NCI-H1694 treated with DMSO at 0.1 percent for 48 hours (cell line): ENCODE measurements at regions not wholly inside any gene's neighbourhood (a gene's known extent, or its start where the extent isn't known, plus 50 kb on each side); places are given as distances from the start of the nearest gene placed in this dataset.

Source experiments
- DNase-seq: peaks from one replicate; lab custom pipeline; 2025; lab: John Stamatoyannopoulos, UW

GRCh38 chr9:108676355-108676754, 179.4 kb downstream of the ACTL7B start:
- DNase-seq: no peak

- DNase-seq: no peak
Measured at GRCh38 chr9:108675708-108676107, 180.1 kb downstream of the ACTL7B start.

DNA sequence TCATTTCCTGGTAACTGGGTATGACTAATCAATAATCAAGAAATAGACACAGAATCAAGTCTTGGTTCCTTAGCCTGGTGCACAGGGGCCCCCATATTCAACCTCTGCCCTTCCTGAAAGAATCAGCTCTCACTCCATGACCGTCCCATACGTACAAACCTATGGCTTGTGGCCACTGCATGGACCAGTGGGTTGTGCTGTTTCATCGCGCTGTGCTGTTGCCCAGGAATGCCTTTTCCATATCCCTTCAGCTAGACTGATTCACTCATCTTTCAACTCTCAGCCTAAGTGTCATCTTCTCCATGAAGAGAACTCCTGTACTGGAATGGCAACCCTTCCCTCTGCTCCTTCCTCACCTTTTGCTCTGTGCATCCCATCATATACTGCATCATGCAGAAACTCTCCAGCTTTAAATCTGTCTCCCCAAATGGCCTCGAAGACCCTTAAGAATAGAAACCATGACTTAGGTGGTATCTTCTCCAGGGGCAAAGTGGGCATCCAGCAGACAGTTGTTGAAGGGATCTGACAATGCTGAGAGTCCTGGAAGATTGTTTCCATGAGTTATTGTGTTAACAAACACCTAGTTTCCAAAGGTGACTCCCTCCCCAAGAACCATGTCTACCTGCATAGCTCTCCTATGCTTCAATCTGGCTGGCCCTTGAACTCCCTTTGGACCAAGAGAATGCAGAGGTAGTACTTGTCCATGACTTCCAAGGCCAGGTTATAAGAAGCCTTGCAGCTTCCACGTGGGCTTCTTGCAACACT, 180.8 kb downstream of the ACTL7B start:
- DNase-seq: no peak

- DNase-seq: no peak
Measured at GRCh38 chr9:108673386-108673785, 182.4 kb downstream of the ACTL7B start.

DNA sequence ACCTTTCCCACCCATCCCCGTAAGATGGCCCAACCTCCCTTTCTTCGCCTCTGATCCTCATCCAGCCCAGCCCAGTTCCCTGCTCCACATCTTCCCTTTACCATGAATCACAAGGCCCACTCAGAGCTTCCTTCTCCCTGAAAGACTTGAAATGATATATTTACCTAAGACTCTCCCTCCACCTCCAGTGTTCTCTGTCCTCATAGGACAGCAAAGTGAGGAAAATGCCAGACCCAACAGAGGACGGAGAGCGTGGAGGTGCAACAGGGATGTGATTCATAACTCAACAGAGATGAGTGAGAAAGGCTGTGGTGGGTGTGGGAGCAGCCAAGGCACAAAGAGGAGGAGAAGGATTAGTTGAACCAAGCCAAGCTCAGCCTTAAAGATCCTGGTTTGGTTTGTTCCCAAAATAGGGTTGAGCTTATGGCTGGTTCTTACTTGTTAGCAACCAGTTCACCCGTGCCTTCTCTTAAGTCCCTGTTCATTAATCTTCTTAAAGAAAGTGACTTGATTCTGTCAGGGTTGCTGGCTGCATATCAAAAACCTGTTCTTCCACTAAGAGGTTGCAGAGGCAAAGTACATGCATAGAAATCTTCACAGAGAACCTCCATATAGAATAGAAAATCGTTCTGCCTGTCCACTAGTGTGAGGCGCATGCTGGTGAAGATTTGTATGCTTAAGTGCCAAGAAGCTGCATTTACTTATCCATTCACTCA, 183.2 kb downstream of the ACTL7B start:
- DNase-seq: no peak

- no peak for DNase-seq
Measured at GRCh38 chr9:108671794-108672193, 184.0 kb downstream of the ACTL7B start.

GRCh38 chr9:108671176-108671575, 184.6 kb downstream of the ACTL7B start:
- DNase-seq: no peak

DNA sequence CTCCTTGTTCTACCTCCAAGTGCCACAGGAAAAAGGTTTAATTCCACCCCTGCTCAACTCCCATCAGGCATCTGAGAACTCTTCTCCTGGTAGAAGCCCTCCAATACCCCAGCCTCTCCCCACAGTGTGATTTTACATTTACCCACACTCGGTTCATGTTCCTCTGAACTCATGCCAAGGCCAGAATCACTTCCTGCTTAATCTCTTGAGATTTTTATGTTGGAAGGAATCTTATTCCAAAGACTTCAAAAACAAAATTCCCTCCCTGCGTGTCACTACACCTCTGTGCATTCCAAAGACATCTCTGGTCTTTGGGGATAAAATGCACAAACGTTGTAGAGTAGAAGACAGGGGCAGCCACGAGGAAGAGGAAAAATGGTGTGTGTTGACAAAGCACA, 186.8 kb downstream of the ACTL7B start:
- DNase-seq: no peak

- no peak for DNase-seq
Measured at GRCh38 chr9:108668191-108668937, 187.4 kb downstream of the ACTL7B start.

DNA sequence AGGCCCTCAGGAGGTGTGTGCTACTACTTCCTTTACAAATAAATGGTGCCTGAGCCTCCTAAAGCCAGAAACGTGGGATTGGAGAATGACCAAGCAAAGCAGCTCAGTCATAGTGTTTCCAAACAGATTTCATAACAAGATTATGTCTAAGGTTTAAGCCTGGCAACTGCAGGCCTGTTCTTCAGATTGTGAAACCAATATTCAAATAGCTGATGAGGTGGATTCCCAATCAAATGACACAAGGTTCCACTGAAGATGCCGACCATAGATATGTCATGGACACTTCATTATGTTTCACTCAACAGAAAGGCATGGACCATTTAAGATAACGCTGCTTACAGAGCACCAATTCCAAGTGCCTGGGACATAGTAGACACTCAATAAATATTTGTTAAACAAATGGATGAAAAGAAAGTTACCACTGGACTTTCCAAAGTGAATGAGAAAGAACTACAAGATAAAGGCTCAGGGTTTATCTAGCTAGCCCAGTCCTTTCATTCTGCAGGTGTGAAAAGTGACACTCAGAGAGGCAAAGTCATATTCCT, 189.5 kb downstream of the ACTL7B start:
- DNase-seq: no peak

DNA sequence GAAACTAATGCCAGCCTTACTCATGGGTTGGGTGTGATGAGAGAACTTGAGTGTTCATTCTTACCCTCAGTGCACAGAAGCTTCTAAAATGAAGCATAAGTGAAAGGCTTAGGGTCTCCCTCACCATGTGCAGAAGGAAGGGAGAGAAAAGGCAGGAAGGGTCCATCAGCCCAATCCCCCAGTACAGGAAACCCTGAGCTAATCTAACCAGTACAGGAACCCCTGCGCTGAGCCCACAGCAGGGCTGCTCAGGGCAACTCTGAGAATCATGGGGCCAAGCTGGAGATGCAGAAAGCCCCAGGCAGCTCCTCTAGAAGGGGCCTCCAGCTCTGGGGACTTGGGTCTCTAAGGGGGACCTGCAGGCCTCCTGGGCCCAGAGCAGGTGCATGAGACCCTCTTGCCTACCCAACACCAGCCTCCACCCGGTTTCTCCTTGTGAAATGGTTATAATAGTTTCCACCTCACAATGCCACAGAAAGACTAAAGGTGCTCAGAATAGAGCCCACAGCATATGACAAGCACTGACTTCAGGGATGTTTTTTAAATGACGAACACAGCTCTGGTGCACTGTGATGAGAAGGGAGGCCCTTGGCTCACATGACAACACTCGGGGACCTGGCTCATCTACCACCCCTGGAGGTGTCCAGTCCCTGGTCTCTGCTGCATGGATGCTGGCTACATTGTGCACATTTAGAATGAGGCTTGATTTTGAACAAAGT, 190.1 kb downstream of the ACTL7B start:
- no peak for DNase-seq

- no peak for DNase-seq
Measured at GRCh38 chr9:108664309-108665255, 191.2 kb downstream of the ACTL7B start.

GRCh38 chr9:108663422-108663821, 192.4 kb downstream of the ACTL7B start:
- no peak for DNase-seq

DNA sequence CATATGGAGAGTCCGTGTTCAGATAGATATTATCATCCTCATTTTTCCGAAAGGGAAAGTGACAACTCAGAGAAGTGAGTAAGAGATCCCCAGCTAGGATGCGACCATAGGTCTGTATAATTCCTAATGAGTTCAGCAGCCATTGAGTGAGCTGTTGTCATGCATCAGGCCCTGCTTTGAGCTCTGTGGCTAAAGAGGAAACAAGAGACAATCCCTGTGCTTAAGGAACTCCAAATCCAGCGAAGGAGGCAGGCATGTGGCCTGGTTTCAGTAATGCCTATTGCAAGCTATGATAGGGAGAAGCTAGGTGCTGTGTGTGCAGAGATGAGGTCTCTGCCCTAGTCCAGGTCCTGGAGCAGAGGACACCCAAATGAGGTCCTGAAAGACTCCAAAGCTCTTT, 192.8 kb downstream of the ACTL7B start:
- DNase-seq: no peak

DNA sequence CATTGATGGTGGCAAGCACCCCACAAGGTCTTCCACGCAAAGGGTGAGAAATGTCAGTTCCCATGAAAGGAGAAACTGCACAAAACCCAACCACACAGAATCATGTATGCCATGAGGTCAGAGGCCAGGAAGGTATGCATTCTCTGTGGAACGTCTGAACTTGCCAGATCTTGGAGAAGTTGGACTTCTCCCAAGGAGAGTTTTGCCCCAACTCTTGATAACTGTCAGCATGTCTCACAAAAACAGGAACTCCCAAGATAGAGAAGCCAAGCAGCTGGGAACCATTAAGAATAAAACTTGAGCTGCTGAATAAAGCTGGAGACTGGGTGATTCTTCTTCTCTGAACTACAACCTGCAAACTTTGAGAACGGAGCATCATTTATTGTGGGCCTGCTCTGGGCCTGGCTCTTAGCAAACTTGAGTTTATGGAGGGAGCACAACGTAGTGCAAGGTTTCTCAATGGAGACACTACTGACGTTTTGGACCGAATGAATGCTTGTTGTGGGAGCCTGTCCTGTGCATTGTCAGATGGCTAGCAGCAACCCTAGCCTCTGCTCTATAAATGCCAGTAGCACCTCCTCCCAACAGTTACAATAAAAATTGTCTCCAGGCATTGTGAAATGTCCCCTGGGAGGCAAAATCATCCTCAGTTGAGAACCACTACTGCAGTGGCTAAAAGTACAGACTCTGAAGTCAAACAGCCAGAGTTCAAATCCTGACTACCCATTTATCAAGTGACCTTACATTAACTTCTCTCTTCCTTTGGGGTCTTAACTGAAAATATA, 193.5 kb downstream of the ACTL7B start:
- no peak for DNase-seq

DNA sequence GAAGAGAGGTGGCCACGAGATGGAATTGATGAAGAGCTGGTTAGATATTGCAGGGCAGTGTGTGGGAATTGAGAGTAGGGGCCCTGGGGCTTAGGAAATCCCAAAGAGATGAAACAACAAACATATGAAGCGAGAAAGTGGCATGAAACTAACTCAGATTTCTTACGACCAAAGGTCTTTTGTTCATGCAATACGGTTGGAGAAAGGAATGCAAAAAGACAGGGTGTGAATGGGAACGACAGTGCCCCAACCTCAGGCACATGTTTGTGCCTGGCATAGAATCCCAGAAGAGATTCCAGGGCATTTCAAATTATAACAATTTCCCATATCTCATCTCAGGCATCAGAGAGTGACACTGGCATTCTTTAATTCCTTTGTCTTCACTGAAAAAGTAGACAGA, 199.2 kb downstream of the ACTL7B start:
- DNase-seq: no peak

DNA sequence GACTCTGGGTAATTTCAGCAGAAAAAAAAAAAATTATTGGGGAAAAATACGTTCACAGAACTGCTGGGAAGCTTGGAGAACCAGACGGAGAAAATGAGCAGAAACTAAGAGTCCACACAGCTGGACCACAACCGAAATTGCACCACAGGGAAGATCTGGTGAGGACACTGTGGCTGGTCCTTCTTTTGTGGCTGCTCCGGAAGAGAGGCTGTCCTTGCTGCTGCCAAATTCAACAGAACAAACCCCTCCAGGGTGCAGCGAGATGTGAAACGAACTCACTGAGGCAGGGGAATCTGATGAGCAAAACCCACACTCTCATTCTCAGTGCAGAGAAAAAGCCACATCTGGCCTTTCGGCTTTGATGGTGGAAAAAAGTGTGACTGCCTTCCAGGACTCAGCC, 200.0 kb downstream of the ACTL7B start:
- DNase-seq: no peak

DNA sequence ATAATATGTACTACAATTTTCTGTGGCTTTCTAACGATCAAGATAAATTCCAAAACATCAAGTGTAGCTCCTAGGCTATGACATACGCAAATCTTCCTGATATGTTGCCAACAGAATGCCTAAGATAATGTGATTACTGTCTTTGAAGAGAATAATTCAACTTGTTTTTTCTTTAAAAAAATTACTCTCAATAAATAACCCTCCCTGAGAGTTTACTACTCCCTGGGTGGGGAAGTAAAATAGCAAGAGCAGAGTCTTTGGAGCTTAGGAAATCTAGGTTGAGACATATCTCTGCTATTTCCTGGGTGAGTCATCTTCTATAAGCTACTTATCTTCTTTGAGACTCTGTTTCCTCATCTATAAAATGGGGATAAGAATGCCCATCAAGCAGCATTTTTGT, 201.2 kb downstream of the ACTL7B start:
- DNase-seq: no peak

DNA sequence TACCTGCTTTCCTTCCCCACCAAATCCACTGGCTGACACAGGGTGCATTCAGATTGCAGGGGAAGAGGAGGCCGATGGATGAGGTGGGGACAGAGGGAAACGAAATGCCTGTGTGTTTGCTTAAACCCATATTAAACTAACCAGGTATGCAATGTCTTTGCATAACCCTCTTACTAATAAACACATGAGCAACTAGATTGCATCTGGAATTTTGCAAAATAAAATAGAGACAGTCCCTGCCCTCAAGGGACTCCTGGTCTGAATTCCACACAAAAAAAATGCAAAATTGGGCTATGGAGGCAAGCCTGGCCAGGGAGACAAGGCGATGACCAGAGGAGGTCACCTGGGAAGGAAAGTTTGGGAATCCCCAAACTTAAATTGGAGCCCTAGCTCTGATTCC, 202.9 kb downstream of the ACTL7B start:
- DNase-seq: no peak

DNA sequence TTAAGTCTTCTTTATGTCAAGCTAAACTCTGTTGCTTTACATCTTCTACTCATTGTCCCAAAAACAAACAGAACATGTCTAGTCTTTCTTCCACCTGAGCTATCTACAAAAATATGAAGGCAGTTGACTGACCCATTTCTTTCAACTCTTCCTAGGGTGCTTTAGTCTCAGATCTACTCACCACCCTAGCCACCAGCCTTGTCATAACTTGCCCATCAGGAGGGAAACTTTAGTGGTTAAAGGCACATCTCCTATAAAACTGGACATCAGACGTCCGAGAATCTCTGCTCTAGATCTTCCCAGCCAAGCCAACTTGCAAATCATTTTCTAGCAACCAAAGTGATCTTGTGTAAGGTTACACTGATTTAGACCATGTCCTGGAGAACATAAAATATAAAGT, 205.0 kb downstream of the ACTL7B start:
- DNase-seq: no peak
